ENCODE measurements at regions not wholly inside any gene's neighbourhood (a gene's known extent, or its start where the extent isn't known, plus 50 kb on each side); places are given as distances from the start of the nearest gene placed in this dataset.

DNA sequence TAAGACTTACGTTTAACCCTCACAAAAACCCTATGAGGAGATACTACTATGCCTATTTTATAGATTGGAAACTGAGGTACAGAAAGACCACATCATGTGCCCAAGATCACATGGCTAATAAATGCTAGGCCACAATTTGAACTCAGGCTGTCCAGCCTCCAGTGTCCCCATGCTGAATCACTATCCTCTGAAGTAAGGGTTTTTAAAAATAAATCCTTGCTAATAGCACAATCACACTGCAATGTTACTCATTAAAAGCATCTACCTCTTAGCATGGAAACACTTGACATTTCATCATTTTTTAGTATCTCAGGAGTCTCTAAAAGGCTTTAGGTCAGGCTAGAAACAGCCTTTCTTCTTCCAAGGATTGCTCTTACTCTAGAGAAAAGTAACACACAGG is 50.0 kb upstream of the PPP1R3C start:
- H3F3A ChIP-seq (replicated peaks; ENCODE audit: insufficient read depth), result peaks cover 7% of the 10 kb centered on the region
- no peaks in the 10 kb centered on the region for H3K9me3 ChIP-seq
- DNase-seq, result no peak
- no peak overlapping the region for H3K9ac ChIP-seq
- no peak overlapping the region for H3K4me2 ChIP-seq
- ChIA-PET POLR2A (no interaction called here), CTCF (interaction anchor here (1.4 kb wide), 1 partner anchor 47 kb away, joined by 6 read pairs; no protein-coding TSS in a partner anchor)
- H3K9me2 ChIP-seq, result no peaks in the 10 kb centered on the region
- H3K79me2 ChIP-seq (ENCODE audit: insufficient read depth), result no peaks in the 10 kb centered on the region
- TF ChIP-seq EP300 (IDR thresholded peaks at IDR 0.05; ENCODE audit: borderline replicate concordance in 1 of 2, low read depth in 1 of 2, low read length in 1 of 2), result no peak
- TF ChIP-seq, protein P1, sequence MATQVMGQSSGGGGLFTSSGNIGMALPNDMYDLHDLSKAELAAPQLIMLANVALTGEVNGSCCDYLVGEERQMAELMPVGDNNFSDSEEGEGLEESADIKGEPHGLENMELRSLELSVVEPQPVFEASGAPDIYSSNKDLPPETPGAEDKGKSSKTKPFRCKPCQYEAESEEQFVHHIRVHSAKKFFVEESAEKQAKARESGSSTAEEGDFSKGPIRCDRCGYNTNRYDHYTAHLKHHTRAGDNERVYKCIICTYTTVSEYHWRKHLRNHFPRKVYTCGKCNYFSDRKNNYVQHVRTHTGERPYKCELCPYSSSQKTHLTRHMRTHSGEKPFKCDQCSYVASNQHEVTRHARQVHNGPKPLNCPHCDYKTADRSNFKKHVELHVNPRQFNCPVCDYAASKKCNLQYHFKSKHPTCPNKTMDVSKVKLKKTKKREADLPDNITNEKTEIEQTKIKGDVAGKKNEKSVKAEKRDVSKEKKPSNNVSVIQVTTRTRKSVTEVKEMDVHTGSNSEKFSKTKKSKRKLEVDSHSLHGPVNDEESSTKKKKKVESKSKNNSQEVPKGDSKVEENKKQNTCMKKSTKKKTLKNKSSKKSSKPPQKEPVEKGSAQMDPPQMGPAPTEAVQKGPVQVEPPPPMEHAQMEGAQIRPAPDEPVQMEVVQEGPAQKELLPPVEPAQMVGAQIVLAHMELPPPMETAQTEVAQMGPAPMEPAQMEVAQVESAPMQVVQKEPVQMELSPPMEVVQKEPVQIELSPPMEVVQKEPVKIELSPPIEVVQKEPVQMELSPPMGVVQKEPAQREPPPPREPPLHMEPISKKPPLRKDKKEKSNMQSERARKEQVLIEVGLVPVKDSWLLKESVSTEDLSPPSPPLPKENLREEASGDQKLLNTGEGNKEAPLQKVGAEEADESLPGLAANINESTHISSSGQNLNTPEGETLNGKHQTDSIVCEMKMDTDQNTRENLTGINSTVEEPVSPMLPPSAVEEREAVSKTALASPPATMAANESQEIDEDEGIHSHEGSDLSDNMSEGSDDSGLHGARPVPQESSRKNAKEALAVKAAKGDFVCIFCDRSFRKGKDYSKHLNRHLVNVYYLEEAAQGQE (IDR thresholded peaks at IDR 0.05; ENCODE audit: low read depth, low read length), result no peak
- TF ChIP-seq, protein P2, sequence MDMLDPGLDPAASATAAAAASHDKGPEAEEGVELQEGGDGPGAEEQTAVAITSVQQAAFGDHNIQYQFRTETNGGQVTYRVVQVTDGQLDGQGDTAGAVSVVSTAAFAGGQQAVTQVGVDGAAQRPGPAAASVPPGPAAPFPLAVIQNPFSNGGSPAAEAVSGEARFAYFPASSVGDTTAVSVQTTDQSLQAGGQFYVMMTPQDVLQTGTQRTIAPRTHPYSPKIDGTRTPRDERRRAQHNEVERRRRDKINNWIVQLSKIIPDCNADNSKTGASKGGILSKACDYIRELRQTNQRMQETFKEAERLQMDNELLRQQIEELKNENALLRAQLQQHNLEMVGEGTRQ (IDR thresholded peaks at IDR 0.05; ENCODE audit: borderline replicate concordance, low read depth, low read length), result no peak
- TF ChIP-seq RCOR1 (IDR thresholded peaks at IDR 0.05; ENCODE audit: low read length), result no peak
- TF ChIP-seq GABPA (IDR thresholded peaks at IDR 0.05; ENCODE audit: low read depth), result no peak
- no peak for TF ChIP-seq YY1 (IDR thresholded peaks at IDR 0.05; ENCODE audit: low read depth)
- TF ChIP-seq, protein P3, sequence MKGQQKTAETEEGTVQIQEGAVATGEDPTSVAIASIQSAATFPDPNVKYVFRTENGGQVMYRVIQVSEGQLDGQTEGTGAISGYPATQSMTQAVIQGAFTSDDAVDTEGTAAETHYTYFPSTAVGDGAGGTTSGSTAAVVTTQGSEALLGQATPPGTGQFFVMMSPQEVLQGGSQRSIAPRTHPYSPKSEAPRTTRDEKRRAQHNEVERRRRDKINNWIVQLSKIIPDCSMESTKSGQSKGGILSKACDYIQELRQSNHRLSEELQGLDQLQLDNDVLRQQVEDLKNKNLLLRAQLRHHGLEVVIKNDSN (IDR thresholded peaks at IDR 0.05; ENCODE audit: borderline replicate concordance, low read depth), result no peak
- no peak for TF ChIP-seq FOXJ3 (CRISPR knock-in tag; IDR thresholded peaks at IDR 0.05)
- no peak for TF ChIP-seq NFIC (IDR thresholded peaks at IDR 0.05; ENCODE audit: borderline replicate concordance)
- no peak for TF ChIP-seq CHD2 (IDR thresholded peaks at IDR 0.05; ENCODE audit: low read length, partially characterized antibody)
- no peak for TF ChIP-seq TEAD4 (IDR thresholded peaks at IDR 0.05; ENCODE audit: borderline replicate concordance, insufficient read depth)
- 88% methylated on average over 1 of the region's 1 CpG for WGBS (ENCODE audit: low lambda C conversion rate)
- peaks cover 5 to 11% of the 10 kb centered on the region in 2 experiments; a peak in 3 of 4 replicates for H3K4me1 ChIP-seq (ENCODE audit: control insufficient read depth in 1 of 2, insufficient read depth in 2 of 2, low read depth in 1 of 2, low read length in 1 of 2)
- no peaks in the 10 kb centered on the region for H3K27me3 ChIP-seq (ENCODE audit: insufficient read depth)
- no peak overlapping the region for H3K27ac ChIP-seq (ENCODE audit: low read depth in 2 of 2, low read length in 1 of 2)
- no peaks in the 10 kb centered on the region for H3K36me3 ChIP-seq (replicated peaks in 1 of 2; ENCODE audit: control insufficient read depth in 1 of 2, insufficient read depth in 2 of 2, low read length in 1 of 2)
- H2AFZ ChIP-seq (ENCODE audit: low read depth), result no peak overlapping the region
- H4K20me1 ChIP-seq (ENCODE audit: insufficient read depth), result no peaks in the 10 kb centered on the region
- no peak overlapping the region for H3K4me3 ChIP-seq (ENCODE audit: low read depth in 2 of 2, low read length in 1 of 2)

All from SK-N-SH (cell line).